HL-60 (cell line): ENCODE measurements at regions not wholly inside any gene's neighbourhood (a gene's known extent, or its start where the extent isn't known, plus 50 kb on each side); places are given as distances from the start of the nearest gene placed in this dataset.

Experiments used
- DNase-seq, 2 experiments: peaks; one replicate each; pipeline ENCODE4 v3.0.0-alpha.2; 2010 to 2020; ENCODE audit warnings: low read depth in 1 of 2, low spot score in 1 of 2
- H3K27ac ChIP-seq: fragments of 250-450 bp; sonication (Bioruptor Pico); replicated peaks from 2 replicates; pipeline ENCODE4 v1.5.1; 2020; ENCODE audit warnings: mild to moderate bottlenecking, moderate library complexity
- H3K27me3 ChIP-seq: fragments of 250-450 bp; sonication (Bioruptor Pico); 2 replicates; pipeline ENCODE4 v1.5.1; 2021; ENCODE audit warnings: mild to moderate bottlenecking, moderate library complexity; ENCODE audit not compliant: insufficient read depth, poor library complexity, severe bottlenecking
- H3K4me3 ChIP-seq: replicated peaks from 2 replicates; pipeline ENCODE4 v1.5.1; 2011; ENCODE audit warnings: mild to moderate bottlenecking, control low read depth, low read length; ENCODE audit not compliant: insufficient read depth
- GABPA ChIP-seq: IDR thresholded peaks from 2 replicates; pipeline ENCODE4 v1.6.1; 2012; ENCODE audit warnings: low read depth
- POLR2AphosphoS5 ChIP-seq: IDR thresholded peaks from 2 replicates; pipeline ENCODE4 v1.6.1; 2012; ENCODE audit warnings: low read depth
- REST ChIP-seq: IDR thresholded peaks from 2 replicates; pipeline ENCODE4 v1.6.1; 2012; ENCODE audit warnings: low read depth; ENCODE audit not compliant: insufficient replicate concordance
- SPI1 ChIP-seq: IDR thresholded peaks from 2 replicates; pipeline ENCODE4 v1.6.1; 2012; ENCODE audit warnings: low read depth, mild to moderate bottlenecking, borderline replicate concordance
- TF ChIP-seq, protein P1 (sequence below): IDR thresholded peaks from one replicate; pipeline ENCODE4 v1.5.1; 2011; ENCODE audit warnings: low read length, control low read depth, inconsistent platforms; ENCODE audit not compliant: insufficient read depth

DNA sequence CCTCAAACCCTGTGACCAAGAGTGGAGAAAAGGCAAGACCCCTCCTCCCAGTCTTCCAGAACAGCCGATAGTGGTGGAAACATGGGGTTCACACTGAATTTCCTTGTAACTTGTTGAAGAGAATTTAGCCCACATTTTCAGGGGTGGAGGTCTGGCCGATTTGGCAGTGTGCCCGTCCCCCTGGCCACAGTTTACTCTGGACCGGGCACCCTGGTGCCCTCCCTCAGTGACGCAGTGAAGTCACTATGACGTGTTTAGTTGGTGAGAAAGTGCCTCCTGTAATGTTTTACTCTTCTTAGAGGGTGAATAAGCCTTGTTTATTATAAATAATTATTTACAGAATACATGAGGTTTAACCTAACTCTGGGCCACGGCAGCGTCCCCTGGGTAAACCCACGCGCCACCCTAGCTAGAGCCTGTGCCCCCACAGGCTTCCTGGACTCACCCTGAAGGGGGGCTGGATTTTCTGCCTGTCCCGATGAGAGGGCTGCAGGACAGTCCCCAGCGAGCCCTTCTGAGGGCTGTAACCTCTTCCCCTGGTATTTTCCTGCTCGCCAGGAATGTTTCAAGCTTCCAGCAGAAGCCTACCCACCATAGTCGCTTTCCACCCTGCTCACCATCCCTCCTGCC, 316.9 kb downstream of the SEC14L1 start:
- DNase-seq = no peak
- peak overlapping the region; percentile 29 for H3K27ac ChIP-seq
- TF ChIP-seq POLR2AphosphoS5 = no peak
- no peak for TF ChIP-seq SPI1
- TF ChIP-seq, protein P1, sequence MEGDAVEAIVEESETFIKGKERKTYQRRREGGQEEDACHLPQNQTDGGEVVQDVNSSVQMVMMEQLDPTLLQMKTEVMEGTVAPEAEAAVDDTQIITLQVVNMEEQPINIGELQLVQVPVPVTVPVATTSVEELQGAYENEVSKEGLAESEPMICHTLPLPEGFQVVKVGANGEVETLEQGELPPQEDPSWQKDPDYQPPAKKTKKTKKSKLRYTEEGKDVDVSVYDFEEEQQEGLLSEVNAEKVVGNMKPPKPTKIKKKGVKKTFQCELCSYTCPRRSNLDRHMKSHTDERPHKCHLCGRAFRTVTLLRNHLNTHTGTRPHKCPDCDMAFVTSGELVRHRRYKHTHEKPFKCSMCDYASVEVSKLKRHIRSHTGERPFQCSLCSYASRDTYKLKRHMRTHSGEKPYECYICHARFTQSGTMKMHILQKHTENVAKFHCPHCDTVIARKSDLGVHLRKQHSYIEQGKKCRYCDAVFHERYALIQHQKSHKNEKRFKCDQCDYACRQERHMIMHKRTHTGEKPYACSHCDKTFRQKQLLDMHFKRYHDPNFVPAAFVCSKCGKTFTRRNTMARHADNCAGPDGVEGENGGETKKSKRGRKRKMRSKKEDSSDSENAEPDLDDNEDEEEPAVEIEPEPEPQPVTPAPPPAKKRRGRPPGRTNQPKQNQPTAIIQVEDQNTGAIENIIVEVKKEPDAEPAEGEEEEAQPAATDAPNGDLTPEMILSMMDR = no peak
- TF ChIP-seq GABPA = no peak
- TF ChIP-seq REST = no peak
- no peak overlapping the region for H3K4me3 ChIP-seq
- no peaks in the 10 kb centered on the region for H3K27me3 ChIP-seq

DNA sequence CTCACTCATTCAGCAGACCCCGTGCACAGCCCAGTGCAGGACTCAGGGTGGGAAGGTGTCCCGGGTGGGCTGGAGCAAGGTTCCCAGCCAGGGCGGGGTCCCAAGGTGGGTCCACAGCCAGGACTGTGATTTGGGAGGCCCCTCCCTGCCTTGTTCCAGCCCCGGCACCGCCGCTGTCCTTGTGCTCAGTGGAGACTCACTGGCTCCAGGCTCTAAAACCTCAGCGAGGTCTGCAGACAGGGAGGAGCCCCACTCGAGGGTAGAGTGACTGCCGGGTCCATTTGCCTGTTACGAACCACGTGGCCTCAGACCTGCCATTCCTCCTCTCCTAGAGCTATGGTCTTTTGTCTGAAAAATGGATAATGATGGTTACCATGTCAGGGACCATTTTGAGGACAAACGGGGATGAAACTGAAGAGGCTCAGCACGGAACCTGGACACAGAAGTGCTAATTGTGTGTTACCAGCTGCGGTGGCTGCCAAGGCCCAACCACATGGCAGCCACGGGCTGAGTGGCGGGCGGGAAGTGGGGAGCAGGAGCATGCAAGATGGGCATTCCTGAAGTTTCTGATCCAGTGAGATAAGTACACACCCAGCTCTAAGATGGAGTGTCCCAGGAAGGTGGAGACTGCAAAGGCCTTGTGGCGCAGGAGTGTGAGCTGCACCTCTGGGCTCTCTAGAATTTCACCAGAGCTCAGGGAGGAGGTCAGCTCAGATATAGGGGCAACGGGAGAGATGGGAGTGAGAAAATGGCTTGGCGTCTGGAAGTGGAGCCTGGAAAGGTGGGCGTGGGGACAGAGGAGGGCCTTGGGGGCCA, 317.6 kb downstream of the SEC14L1 start:
- H3K4me3 ChIP-seq = no peak overlapping the region
- no peak for DNase-seq

More for the DNA sequence above, 317.6 kb downstream of the SEC14L1 start:
- H3K27ac ChIP-seq = no peak overlapping the region
- H3K27me3 ChIP-seq = no peaks in the 10 kb centered on the region
- TF ChIP-seq, protein P1 = no peak
- TF ChIP-seq SPI1 (no peak), GABPA (no peak), REST (no peak), POLR2AphosphoS5 (no peak)
